GM23248 (cell line): ENCODE measurements at regions not wholly inside any gene's neighbourhood (a gene's known extent, or its start where the extent isn't known, plus 50 kb on each side); places are given as distances from the start of the nearest gene placed in this dataset.

Source experiments
- EZH2 ChIP-seq: fragments of 200-600 bp; sonication (generic); IDR thresholded peaks from 2 replicates; pipeline ENCODE4 v1.6.1; 2018; ENCODE audit warnings: antibody characterized with exemption, mild to moderate bottlenecking; ENCODE audit not compliant: insufficient read depth, poor library complexity, severe bottlenecking
- EZH2phosphoT487 ChIP-seq: fragments of 200-600 bp; sonication (generic); IDR thresholded peaks from 2 replicates; pipeline ENCODE4 v1.6.1; 2018; ENCODE audit warnings: antibody characterized with exemption, moderate library complexity, mild to moderate bottlenecking, low read depth; ENCODE audit not compliant: insufficient read depth

DNA sequence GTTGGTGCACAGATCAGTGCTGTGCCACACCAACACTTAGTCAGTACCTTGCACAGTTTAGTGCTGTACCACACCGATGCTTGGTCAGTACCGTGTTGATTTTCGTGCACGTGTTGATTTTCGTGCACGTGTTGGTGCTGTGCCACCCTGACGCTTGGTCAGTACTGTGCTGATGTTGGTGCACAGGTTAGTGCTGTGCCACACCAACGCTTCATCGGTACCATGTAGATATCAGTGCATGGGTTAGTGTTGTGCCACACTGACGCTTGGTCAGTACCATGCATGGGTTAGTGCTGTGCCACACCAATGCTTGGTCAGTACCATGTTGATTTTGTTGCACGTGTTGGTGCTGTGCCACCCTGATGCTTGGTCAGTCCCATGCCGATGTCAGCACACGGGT, 103.5 kb downstream of the NPIPB11 start:
- TF ChIP-seq EZH2 (no peak), EZH2phosphoT487 (no peak)
